ENCODE measurements at regions not wholly inside any gene's neighbourhood (a gene's known extent, or its start where the extent isn't known, plus 50 kb on each side); places are given as distances from the start of the nearest gene placed in this dataset.

GRCh38 chr7:68014031-68014736 lies 1017.6 kb downstream of the TYW1 start:
- ChIA-PET POLR2A (no interaction called here), CTCF (no interaction called here)
- TF ChIP-seq ZBTB49 (tag by site-specific recombination; IDR thresholded peaks at IDR 0.05; ENCODE audit: low read depth), result no peak
- TF ChIP-seq ZNF114 (tag by site-specific recombination; IDR thresholded peaks at IDR 0.05), result no peak
- TF ChIP-seq ZSCAN4 (tag by site-specific recombination; IDR thresholded peaks at IDR 0.05), result no peak
- TF ChIP-seq ZNF37A (tag by site-specific recombination; IDR thresholded peaks at IDR 0.05), result no peak
- TF ChIP-seq KLF1 (tag by site-specific recombination; IDR thresholded peaks at IDR 0.05), result no peak
- TF ChIP-seq PRDM2 (tag by site-specific recombination; IDR thresholded peaks at IDR 0.05; ENCODE audit: borderline replicate concordance), result no peak
- Histone ChIP-seq H3K27ac (ENCODE audit: extremely low read depth, low read depth, low read length) (no peak overlapping the region), H3K4me3 (ENCODE audit: low read depth, low read length) (no peak overlapping the region), H3K36me3 (ENCODE audit: control insufficient read depth in 2 of 2, insufficient read depth in 1 of 2, low read length in 2 of 2) (no peaks in the 10 kb centered on the region), H3K9me3 (ENCODE audit: control insufficient read depth, insufficient read depth, low read depth, low read length) (no peaks in the 10 kb centered on the region), H3K4me1 (ENCODE audit: control insufficient read depth, insufficient read depth, low read length) (no peaks in the 10 kb centered on the region)

- Histone ChIP-seq H3K36me3 (ENCODE audit: control insufficient read depth in 2 of 2, insufficient read depth in 1 of 2, low read length in 2 of 2) (no peaks in the 10 kb centered on the region), H3K4me1 (ENCODE audit: control insufficient read depth, insufficient read depth, low read length) (no peaks in the 10 kb centered on the region), H3K9me3 (ENCODE audit: control insufficient read depth, insufficient read depth, low read depth, low read length) (no peaks in the 10 kb centered on the region), H3K27ac (ENCODE audit: extremely low read depth, low read depth, low read length) (no peak overlapping the region), H3K4me3 (ENCODE audit: low read depth, low read length) (no peak overlapping the region)
- ChIA-PET CTCF (no interaction called here), POLR2A (no interaction called here)
- peak; percentile 38; the same call in 1 of the 2 replicates for TF ChIP-seq TCF7L2 (IDR thresholded peaks at IDR 0.05; ENCODE audit: borderline replicate concordance, low read depth, low read length)
- no peak for TF ChIP-seq ZNF837 (tag by site-specific recombination; IDR thresholded peaks at IDR 0.05)
These were observed 1018.7 kb downstream of the TYW1 start for GRCh38 chr7:68015122-68015977.

- H3K9me3 ChIP-seq (ENCODE audit: control insufficient read depth, insufficient read depth, low read depth, low read length), result no peaks in the 10 kb centered on the region
- no peak overlapping the region for H3K4me3 ChIP-seq (ENCODE audit: low read depth, low read length)
- peak; percentile 67 for TF ChIP-seq ZNF366 (tag by site-specific recombination; conservative IDR thresholded peaks at IDR 0.05)
- TF ChIP-seq SP7 (tag by site-specific recombination; IDR thresholded peaks at IDR 0.05), result no peak
- no peaks in the 10 kb centered on the region for H3K4me1 ChIP-seq (ENCODE audit: control insufficient read depth, insufficient read depth, low read length)
- H3K27ac ChIP-seq (ENCODE audit: extremely low read depth, low read depth, low read length), result no peak overlapping the region
- CTCF ChIA-PET, result no interaction called here
- H3K36me3 ChIP-seq (ENCODE audit: control insufficient read depth in 2 of 2, insufficient read depth in 1 of 2, low read length in 2 of 2), result no peaks in the 10 kb centered on the region
- POLR2A ChIA-PET, result no interaction called here
These were observed 1019.4 kb downstream of the TYW1 start for GRCh38 chr7:68015978-68016532.

Measured in HEK293 (cell line).